VCaP (cell line): ENCODE measurements at regions not wholly inside any gene's neighbourhood (a gene's known extent, or its start where the extent isn't known, plus 50 kb on each side); places are given as distances from the start of the nearest gene placed in this dataset.

ENCODE experiments used
- H3K27ac ChIP-seq: fragments of 450-650 bp; 2 replicates; pipeline ENCODE4 v1.5.1; 2017
- TF ChIP-seq, protein P1 (sequence below): fragments of 450-650 bp; conservative IDR thresholded peaks from 2 replicates; pipeline ENCODE4 v1.5.1; 2017; ENCODE audit warnings: mild to moderate bottlenecking, moderate library complexity

- TF ChIP-seq, protein P1, sequence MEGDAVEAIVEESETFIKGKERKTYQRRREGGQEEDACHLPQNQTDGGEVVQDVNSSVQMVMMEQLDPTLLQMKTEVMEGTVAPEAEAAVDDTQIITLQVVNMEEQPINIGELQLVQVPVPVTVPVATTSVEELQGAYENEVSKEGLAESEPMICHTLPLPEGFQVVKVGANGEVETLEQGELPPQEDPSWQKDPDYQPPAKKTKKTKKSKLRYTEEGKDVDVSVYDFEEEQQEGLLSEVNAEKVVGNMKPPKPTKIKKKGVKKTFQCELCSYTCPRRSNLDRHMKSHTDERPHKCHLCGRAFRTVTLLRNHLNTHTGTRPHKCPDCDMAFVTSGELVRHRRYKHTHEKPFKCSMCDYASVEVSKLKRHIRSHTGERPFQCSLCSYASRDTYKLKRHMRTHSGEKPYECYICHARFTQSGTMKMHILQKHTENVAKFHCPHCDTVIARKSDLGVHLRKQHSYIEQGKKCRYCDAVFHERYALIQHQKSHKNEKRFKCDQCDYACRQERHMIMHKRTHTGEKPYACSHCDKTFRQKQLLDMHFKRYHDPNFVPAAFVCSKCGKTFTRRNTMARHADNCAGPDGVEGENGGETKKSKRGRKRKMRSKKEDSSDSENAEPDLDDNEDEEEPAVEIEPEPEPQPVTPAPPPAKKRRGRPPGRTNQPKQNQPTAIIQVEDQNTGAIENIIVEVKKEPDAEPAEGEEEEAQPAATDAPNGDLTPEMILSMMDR, result no peak
- H3K27ac ChIP-seq, result no peak overlapping the region
Observed at GRCh38 chr18:47736376-47737140, 193.9 kb downstream of the SMAD2 start.

DNA sequence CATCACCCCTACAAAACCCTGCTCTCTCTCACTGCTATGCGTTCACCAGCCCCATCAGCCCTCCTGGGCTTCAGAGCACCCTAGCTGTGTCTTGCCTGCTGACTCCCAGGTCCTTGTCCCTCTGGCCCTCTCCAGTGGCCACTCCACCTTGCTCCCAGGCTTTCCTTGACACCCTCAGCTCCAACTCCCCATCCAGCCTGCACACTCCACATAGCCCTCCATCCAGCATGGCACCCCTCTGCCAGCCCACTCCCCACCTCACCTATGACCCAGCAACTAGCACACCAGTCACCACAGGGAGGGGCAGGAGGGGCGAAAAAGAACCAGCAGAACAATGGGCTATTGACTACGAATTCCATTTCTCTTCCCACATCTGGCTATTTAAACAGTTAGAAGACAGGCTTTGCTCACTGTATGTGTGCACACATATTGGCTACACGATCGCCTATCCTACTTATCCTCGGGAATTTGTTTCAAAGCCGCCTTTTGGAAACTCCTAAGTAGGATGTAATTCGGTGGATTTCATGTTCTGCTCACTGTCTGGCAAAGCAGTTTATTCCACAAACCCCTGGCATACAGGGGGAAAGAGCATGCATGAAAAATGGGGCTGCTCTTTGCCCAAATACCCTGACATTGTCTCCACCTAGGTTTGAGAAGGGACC, 195.3 kb downstream of the SMAD2 start:
- TF ChIP-seq, protein P1, result no peak
- no peak overlapping the region for H3K27ac ChIP-seq

DNA sequence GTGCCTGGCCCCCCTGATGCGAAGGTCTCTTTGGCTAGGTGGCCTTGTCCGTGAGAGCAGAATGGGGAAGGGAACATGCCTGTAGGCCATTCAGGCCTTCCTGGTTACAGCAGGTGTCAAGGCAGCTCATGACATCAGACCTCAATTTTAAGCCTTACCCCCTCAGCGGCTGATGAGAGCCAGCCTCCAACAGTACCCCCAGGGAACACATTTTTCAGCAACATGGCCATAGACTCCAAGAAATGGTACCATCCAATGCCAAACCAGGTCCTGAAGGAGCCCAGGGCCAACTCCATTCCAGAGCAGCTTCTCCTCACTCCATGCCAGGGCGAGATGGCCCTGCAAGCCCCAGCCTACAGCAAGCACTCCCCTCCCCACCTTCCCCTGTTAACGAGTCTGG, 199.2 kb downstream of the SMAD2 start:
- no peak overlapping the region for H3K27ac ChIP-seq
- TF ChIP-seq, protein P1, result no peak

DNA sequence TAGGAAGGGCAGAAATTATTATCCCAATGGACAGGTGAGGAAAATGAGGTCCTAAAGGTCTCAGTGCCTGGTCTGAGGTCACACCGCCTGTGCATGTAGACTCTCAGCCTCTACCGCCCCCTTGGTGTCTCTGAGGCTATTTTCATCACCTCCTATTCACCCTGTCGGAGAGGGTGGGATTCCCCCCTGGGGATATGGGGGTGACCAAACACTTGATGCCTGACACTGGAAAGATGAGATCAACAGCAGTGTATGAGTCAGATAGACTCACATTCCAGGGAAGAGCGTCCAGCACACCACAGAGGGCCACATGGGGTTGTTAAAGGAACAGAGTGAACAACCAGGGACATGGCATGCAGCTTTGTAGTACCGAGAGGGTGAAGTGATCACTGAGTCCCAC, 199.7 kb downstream of the SMAD2 start:
- TF ChIP-seq, protein P1, result no peak

GRCh38 chr18:47729356-47729755, 201.1 kb downstream of the SMAD2 start:
- no peak overlapping the region for H3K27ac ChIP-seq
- TF ChIP-seq, protein P1, result no peak

More for the DNA sequence above, 199.7 kb downstream of the SMAD2 start:
- no peak overlapping the region for H3K27ac ChIP-seq

DNA sequence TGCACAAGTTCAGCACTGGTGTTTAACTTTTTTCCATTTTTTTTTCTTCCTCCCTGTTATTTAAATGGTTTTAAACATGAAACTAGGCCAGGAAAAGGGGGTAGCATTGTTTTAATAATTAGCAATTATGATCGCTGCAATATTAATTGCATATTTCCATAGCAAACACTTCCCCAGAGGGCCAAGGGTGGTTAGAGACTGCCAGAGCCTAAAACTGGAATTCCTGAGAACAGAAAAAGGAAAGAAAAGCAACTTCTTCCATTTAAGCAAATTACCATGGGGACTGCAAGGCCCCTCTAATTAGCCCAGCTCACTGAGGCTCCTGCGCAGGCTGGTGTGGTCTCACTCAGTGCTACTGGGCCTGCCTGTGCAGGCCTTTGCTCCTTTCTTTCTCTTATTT, 201.5 kb downstream of the SMAD2 start:
- TF ChIP-seq, protein P1, result no peak
- no peak overlapping the region for H3K27ac ChIP-seq

- TF ChIP-seq, protein P1, result no peak
- H3K27ac ChIP-seq, result no peak overlapping the region
Observed at GRCh38 chr18:47727409-47727808, 203.1 kb downstream of the SMAD2 start.
